Left lung (tissue), 4 donors: ENCODE measurements at regions not wholly inside any gene's neighbourhood (a gene's known extent, or its start where the extent isn't known, plus 50 kb on each side); places are given as distances from the start of the nearest gene placed in this dataset.
"Not testable (repeated sequence)": the region's sequence is repeated elsewhere in the genome, so short reads cannot be mapped to it uniquely, and the experiment has no call there.

Experiments used
- ATAC-seq: fragments of 200-7000 bp; cut with Tn5 transposase; one replicate; pipeline ENCODE4 v1.9.1; 2020; ENCODE audit warnings: moderate library complexity
- DNase-seq, 4 donors: peaks; one replicate each; pipeline ENCODE4 v3.0.0-alpha.2; 2013 to 2020
- H3K27ac ChIP-seq, 2 donors: fragments of 200-600 bp; sonication (generic) in 1 of 2; one replicate each; pipeline versions ENCODE4 v1.5.0 to v1.8.0; 2020 to 2021
- H3K27me3 ChIP-seq, 2 donors: fragments of 200-600 bp; sonication (generic) in 1 of 2; one replicate each; pipeline versions ENCODE4 v1.5.0 to v1.8.0; 2020 to 2021
- H3K36me3 ChIP-seq, 2 donors: fragments of 200-600 bp; sonication (generic) in 1 of 2; one replicate each; pipeline versions ENCODE4 v1.5.0 to v1.8.0; 2020 to 2021
- H3K4me1 ChIP-seq, 2 donors: fragments of 200-600 bp; one replicate each; pipeline ENCODE4 v1.8.0; 2021
- H3K4me3 ChIP-seq, 2 donors: fragments of 200-600 bp; sonication (generic) in 1 of 2; one replicate each; pipeline versions ENCODE4 v1.5.0 to v1.8.0; 2020 to 2021; ENCODE audit warnings: mild to moderate bottlenecking in 1 of 2
- H3K9me3 ChIP-seq, 2 donors: fragments of 200-600 bp; sonication (generic) in 1 of 2; one replicate each; pipeline versions ENCODE4 v1.5.0 to v1.8.0; 2020 to 2021
- CTCF ChIP-seq, 2 donors: fragments of 200-600 bp; sonication (generic) in 1 of 2; IDR thresholded peaks; one replicate each; pipeline versions ENCODE4 v1.5.0 to v1.8.0; 2021; ENCODE audit warnings: antibody characterized with exemption in 2 of 2
- intact Hi-C, 2 donors: fragments of 100-400 bp; cut with DNase I; formaldehyde crosslinking; loops; one replicate each; pipeline versions ENCODE4 v1.11.2 to v1.14.2; 2022
- donor health status: DM: no; HTN: yes; CAD: no.
- donor health status: DM: no; HTN: no; CAD: no.

- TF ChIP-seq CTCF (IDR thresholded peaks at IDR 0.05), result no peak
- Histone ChIP-seq H3K9me3 (no peaks in the 10 kb centered on the region), H3K4me3 (no peak overlapping the region), H3K27me3 (peaks cover 0 to 35% of the 10 kb centered on the region in 2 donors), H3K27ac (peak overlapping the region in 1 of 2 donors; percentile 95), H3K36me3 (no peaks in the 10 kb centered on the region), H3K4me1 (peaks cover 9 to 48% of the 10 kb centered on the region in 2 donors)
- no peak for ATAC-seq
- intact Hi-C loops, result no loop called here
- DNase-seq, result no peak
Measured at GRCh38 chr6:27811451-27811772, 100.8 kb downstream of the OR2B2 start.

GRCh38 chr6:27810768-27811450 lies 101.3 kb downstream of the OR2B2 start:
- intact Hi-C loops, result no loop called here
- no peak for DNase-seq
- no peak for TF ChIP-seq CTCF (IDR thresholded peaks at IDR 0.05)
- peaks cover 0 to 38% of the 10 kb centered on the region in 2 donors for H3K27me3 ChIP-seq
- H3K9me3 ChIP-seq, result no peaks in the 10 kb centered on the region
- H3K4me3 ChIP-seq, result peak overlapping the region; percentile 42 to 52
- peak overlapping the region; percentile 90 to 95 for H3K27ac ChIP-seq
- no peaks in the 10 kb centered on the region for H3K36me3 ChIP-seq
- ATAC-seq, result no peak
- H3K4me1 ChIP-seq, result peaks cover 9 to 48% of the 10 kb centered on the region in 2 donors

GRCh38 chr6:27809939-27810767 lies 102.0 kb downstream of the OR2B2 start:
- intact Hi-C loops, result no loop called here
- Histone ChIP-seq H3K4me3 (peak overlapping the region; percentile 42 to 52), H3K27ac (peak overlapping the region; percentile 90 to 95), H3K9me3 (no peaks in the 10 kb centered on the region), H3K36me3 (no peaks in the 10 kb centered on the region), H3K27me3 (peaks cover 0 to 34% of the 10 kb centered on the region in 2 donors), H3K4me1 (peaks cover 9 to 43% of the 10 kb centered on the region in 2 donors)
- peak; percentile 66 for ATAC-seq
- TF ChIP-seq CTCF (IDR thresholded peaks at IDR 0.05), result no peak
- DNase-seq, result peak; percentile 87 to 96 (median 90)

GRCh38 chr6:27809067-27809938 lies 102.9 kb downstream of the OR2B2 start:
- peak overlapping the region; percentile 90 to 95 for H3K27ac ChIP-seq
- DNase-seq, result no peak
- TF ChIP-seq CTCF (IDR thresholded peaks at IDR 0.05), result no peak
- no peaks in the 10 kb centered on the region for H3K36me3 ChIP-seq
- H3K27me3 ChIP-seq, result peaks cover 0 to 31% of the 10 kb centered on the region in 2 donors
- intact Hi-C loops, result no loop called here
- no peak for ATAC-seq
- peak overlapping the region; percentile 42 to 61 for H3K4me3 ChIP-seq
- H3K9me3 ChIP-seq, result no peaks in the 10 kb centered on the region
- peaks cover 9 to 38% of the 10 kb centered on the region in 2 donors for H3K4me1 ChIP-seq

GRCh38 chr6:27808242-27809066 lies 103.7 kb downstream of the OR2B2 start:
- intact Hi-C loops, H3K9me3 ChIP-seq, H3K36me3 ChIP-seq: not testable (repeated sequence)
- peaks cover 0 to 31% of the 10 kb centered on the region in 2 donors for H3K27me3 ChIP-seq
- peak overlapping the region; percentile 90 to 95 for H3K27ac ChIP-seq
- peak overlapping the region; percentile 49 to 61 for H3K4me3 ChIP-seq
- ATAC-seq (peak; percentile 8), DNase-seq (peak in 3 of 4 donors; percentile 36 to 45 (median 42))
- H3K4me1 ChIP-seq, result peaks cover 9 to 38% of the 10 kb centered on the region in 2 donors

GRCh38 chr6:27807441-27808241 lies 104.6 kb downstream of the OR2B2 start:
- intact Hi-C loops, result not testable (repeated sequence)
- Histone ChIP-seq H3K27me3 (peaks cover 0 to 27% of the 10 kb centered on the region in 2 donors), H3K4me1 (peaks cover 9 to 38% of the 10 kb centered on the region in 2 donors)

More at GRCh38 chr6:27807441-27808241, 104.6 kb downstream of the OR2B2 start:
- peak; percentile 79 to 95 (median 90) for DNase-seq
- ATAC-seq, result peak; percentile 84
- not testable (repeated sequence) for H3K36me3 ChIP-seq, H3K9me3 ChIP-seq
- H3K4me3 ChIP-seq, result peak overlapping the region; percentile 49 to 61
- peak overlapping the region; percentile 90 to 95 for H3K27ac ChIP-seq
